RWPE2 (cell line): ENCODE measurements at regions not wholly inside any gene's neighbourhood (a gene's known extent, or its start where the extent isn't known, plus 50 kb on each side); places are given as distances from the start of the nearest gene placed in this dataset.

Experiments
- ATAC-seq: fragments of 200-7000 bp; cut with Tn5 transposase; 3 replicates; pipeline ENCODE4 v1.9.1; 2021; ENCODE audit warnings: low read depth
- DNase-seq: peaks from one replicate; pipeline ENCODE4 v3.0.0-alpha.2; 2020; ENCODE audit warnings: low spot score
- H3K27ac ChIP-seq: fragments of 450-650 bp; 2 replicates; pipeline ENCODE4 v1.5.1; 2017; ENCODE audit warnings: mild to moderate bottlenecking; ENCODE audit not compliant: poor library complexity, severe bottlenecking
- H3K27me3 ChIP-seq: fragments of 250-450 bp; sonication (Bioruptor Pico); 2 replicates; pipeline ENCODE4 v1.5.1; 2021; ENCODE audit warnings: mild to moderate bottlenecking, moderate library complexity; ENCODE audit not compliant: insufficient read depth, poor library complexity, severe bottlenecking
- H3K36me3 ChIP-seq: fragments of 250-450 bp; sonication (Bioruptor Pico); 2 replicates; pipeline ENCODE4 v1.5.1; 2020; ENCODE audit warnings: low read depth, mild to moderate bottlenecking, moderate library complexity
- H3K4me1 ChIP-seq: fragments of 250-450 bp; sonication (Bioruptor Pico); 2 replicates; pipeline ENCODE4 v1.5.1; 2021; ENCODE audit warnings: mild to moderate bottlenecking, moderate library complexity; ENCODE audit not compliant: insufficient read depth, poor library complexity, severe bottlenecking
- H3K4me3 ChIP-seq: fragments of 250-450 bp; sonication (Bioruptor Pico); 2 replicates; pipeline ENCODE4 v1.5.1; 2021; ENCODE audit warnings: mild to moderate bottlenecking, moderate library complexity; ENCODE audit not compliant: severe bottlenecking
- H3K9me3 ChIP-seq: fragments of 250-450 bp; sonication (Bioruptor Pico); 2 replicates; pipeline ENCODE4 v1.5.1; 2021; ENCODE audit warnings: mild to moderate bottlenecking, moderate library complexity; ENCODE audit not compliant: severe bottlenecking
- CTCF ChIP-seq: fragments of 450-650 bp; IDR thresholded peaks from one replicate; pipeline ENCODE4 v1.5.1; 2017; ENCODE audit warnings: mild to moderate bottlenecking, moderate library complexity; ENCODE audit not compliant: poor library complexity, severe bottlenecking

GRCh38 chr13:76516586-76516985, 369.6 kb downstream of the KCTD12 start:
- Histone ChIP-seq H3K27me3 (no peaks in the 10 kb centered on the region), H3K9me3 (no peaks in the 10 kb centered on the region), H3K36me3 (no peaks in the 10 kb centered on the region), H3K4me1 (peaks cover 10% of the 10 kb centered on the region), H3K4me3 (no peak overlapping the region), H3K27ac (no peak overlapping the region)
- no peak for ATAC-seq
- DNase-seq = no peak
- TF ChIP-seq CTCF = no peak

- no peak for DNase-seq
- H3K4me1 ChIP-seq = peaks cover 10% of the 10 kb centered on the region
- H3K4me3 ChIP-seq = no peak overlapping the region
- no peaks in the 10 kb centered on the region for H3K36me3 ChIP-seq
- TF ChIP-seq CTCF = no peak
- no peak overlapping the region for H3K27ac ChIP-seq
- peak; percentile 64 for ATAC-seq
- H3K9me3 ChIP-seq = no peaks in the 10 kb centered on the region
- H3K27me3 ChIP-seq = no peaks in the 10 kb centered on the region
Measured at GRCh38 chr13:76516013-76516412, 370.2 kb downstream of the KCTD12 start.

- no peak for DNase-seq
- Histone ChIP-seq H3K27me3 (no peaks in the 10 kb centered on the region), H3K4me1 (peaks cover 10% of the 10 kb centered on the region), H3K36me3 (no peaks in the 10 kb centered on the region), H3K4me3 (no peak overlapping the region), H3K27ac (no peak overlapping the region), H3K9me3 (no peaks in the 10 kb centered on the region)
- TF ChIP-seq CTCF = no peak
- peak; percentile 83 for ATAC-seq
Measured at GRCh38 chr13:76512721-76513145, 373.5 kb downstream of the KCTD12 start.

- Histone ChIP-seq H3K4me1 (no peaks in the 10 kb centered on the region), H3K27me3 (no peaks in the 10 kb centered on the region), H3K4me3 (no peak overlapping the region), H3K27ac (no peak overlapping the region), H3K9me3 (no peaks in the 10 kb centered on the region), H3K36me3 (no peaks in the 10 kb centered on the region)
- ATAC-seq (no peak), DNase-seq (no peak)
- TF ChIP-seq CTCF = no peak
Measured at GRCh38 chr13:76505437-76505836, 380.8 kb downstream of the KCTD12 start.

GRCh38 chr13:76503766-76504165, 382.4 kb downstream of the KCTD12 start:
- TF ChIP-seq CTCF = no peak
- Histone ChIP-seq H3K4me1 (no peaks in the 10 kb centered on the region), H3K27me3 (no peaks in the 10 kb centered on the region), H3K4me3 (no peak overlapping the region), H3K27ac (no peak overlapping the region), H3K9me3 (no peaks in the 10 kb centered on the region), H3K36me3 (no peaks in the 10 kb centered on the region)
- DNase-seq (no peak), ATAC-seq (no peak)
